Endodermal cell (in vitro differentiated cells): ENCODE measurements at regions not wholly inside any gene's neighbourhood (a gene's known extent, or its start where the extent isn't known, plus 50 kb on each side); places are given as distances from the start of the nearest gene placed in this dataset.

Experiments used
- DNase-seq: peaks from one replicate; pipeline ENCODE4 v3.0.0-alpha.2; 2017
- H3K27ac ChIP-seq: 2 replicates; pipeline ENCODE4 v1.5.1; 2013; ENCODE audit warnings: mild to moderate bottlenecking, low read depth, low read length, moderate library complexity
- H3K27me3 ChIP-seq: 2 replicates; pipeline ENCODE4 v1.6.1; 2013; ENCODE audit warnings: mild to moderate bottlenecking, low read length, moderate library complexity; ENCODE audit not compliant: insufficient read depth, control insufficient read depth, poor library complexity, severe bottlenecking
- H3K36me3 ChIP-seq: 2 replicates; pipeline ENCODE4 v1.7.0; 2013; ENCODE audit warnings: mild to moderate bottlenecking, low read length, moderate library complexity; ENCODE audit not compliant: control insufficient read depth, insufficient read depth
- H3K4me1 ChIP-seq: one replicate; pipeline ENCODE4 v1.7.0; 2013; ENCODE audit warnings: low read length; ENCODE audit not compliant: control insufficient read depth, insufficient read depth
- H3K4me3 ChIP-seq: 2 replicates; pipeline ENCODE4 v1.5.1; 2013; ENCODE audit warnings: mild to moderate bottlenecking, low read length, moderate library complexity
- H3K9ac ChIP-seq: 2 replicates; pipeline ENCODE4 v1.6.1; 2013; ENCODE audit warnings: mild to moderate bottlenecking, low read length, moderate library complexity; ENCODE audit not compliant: poor library complexity, severe bottlenecking; ENCODE audit errors: extremely low read depth
- H3K9me3 ChIP-seq: 2 replicates; pipeline ENCODE4 v1.6.1; 2013; ENCODE audit warnings: mild to moderate bottlenecking, low read length, moderate library complexity; ENCODE audit not compliant: control insufficient read depth
- H3K27ac Mint-ChIP-seq: 2 replicates; pipeline ENCODE4 v1.8.0; 2020; ENCODE audit warnings: mixed read lengths
- H3K27me3 Mint-ChIP-seq: 2 replicates; pipeline ENCODE4 v1.8.0; 2021; ENCODE audit warnings: mild to moderate bottlenecking, mixed read lengths; ENCODE audit not compliant: insufficient read depth
- H3K36me3 Mint-ChIP-seq: 2 replicates; pipeline ENCODE4 v1.8.0; 2020; ENCODE audit warnings: low read depth, mixed read lengths
- H3K4me1 Mint-ChIP-seq: 2 replicates; pipeline ENCODE4 v1.8.0; 2020; ENCODE audit warnings: mixed read lengths
- H3K4me3 Mint-ChIP-seq: 2 replicates; pipeline ENCODE4 v1.8.0; 2020; ENCODE audit warnings: mild to moderate bottlenecking, moderate library complexity, mixed read lengths
- H3K9me3 Mint-ChIP-seq: 2 replicates; pipeline ENCODE4 v1.8.0; 2020; ENCODE audit warnings: mild to moderate bottlenecking, mixed read lengths
- WGBS, 2 experiments: methylation state at CpG; one replicate each; pipeline versions ENCODE4 v1.1.5 to v1.1.7; 2013; ENCODE audit warnings: missing lambda C conversion rate in 2 of 2, mixed read lengths in 1 of 2; ENCODE audit not compliant: insufficient coverage in 1 of 2, insufficient read length in 1 of 2; 5-methylcytosine and 5-hydroxymethylcytosine counted together
- TF ChIP-seq, protein P1 (sequence below): fragments of 200-600 bp; sonication (generic); conservative IDR thresholded peaks from 2 replicates; pipeline ENCODE4 v1.5.0; 2021; ENCODE audit warnings: antibody characterized with exemption, mild to moderate bottlenecking

DNA sequence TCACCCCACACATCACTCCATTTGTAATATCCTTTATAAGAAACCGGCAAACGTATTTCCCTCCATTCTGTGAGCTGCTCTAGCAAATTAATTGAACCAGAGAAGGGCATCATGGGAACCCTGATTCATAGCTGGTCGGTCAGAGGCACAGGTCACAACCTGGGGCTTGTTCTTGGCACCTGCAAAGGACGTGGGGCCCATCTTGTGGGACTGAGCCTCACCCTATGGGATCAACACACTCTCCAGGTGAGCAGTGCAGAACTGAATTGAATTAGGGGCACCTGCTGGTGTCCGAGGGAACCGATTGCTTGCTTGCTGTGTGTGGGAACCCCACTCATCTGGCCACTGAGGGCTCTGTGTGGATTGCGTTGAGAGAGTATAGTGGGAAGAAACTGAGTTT, 145.3 kb downstream of the CTTN start:
- H3K4me3 Mint-ChIP-seq: no peak overlapping the region
- no peak for DNase-seq
- no peak overlapping the region for H3K27ac ChIP-seq
- no peaks in the 10 kb centered on the region for H3K36me3 ChIP-seq
- WGBS, 2 experiments: 87 to 89% methylated on average over 4 to 7 of the region's 7 CpGs
- peaks cover 12% of the 10 kb centered on the region for H3K4me1 Mint-ChIP-seq
- H3K4me1 ChIP-seq: no peaks in the 10 kb centered on the region
- no peak overlapping the region for H3K9ac ChIP-seq
- H3K27ac Mint-ChIP-seq: no peak overlapping the region
- no peak overlapping the region for H3K4me3 ChIP-seq
- H3K9me3 ChIP-seq: no peaks in the 10 kb centered on the region
- TF ChIP-seq, protein P1, sequence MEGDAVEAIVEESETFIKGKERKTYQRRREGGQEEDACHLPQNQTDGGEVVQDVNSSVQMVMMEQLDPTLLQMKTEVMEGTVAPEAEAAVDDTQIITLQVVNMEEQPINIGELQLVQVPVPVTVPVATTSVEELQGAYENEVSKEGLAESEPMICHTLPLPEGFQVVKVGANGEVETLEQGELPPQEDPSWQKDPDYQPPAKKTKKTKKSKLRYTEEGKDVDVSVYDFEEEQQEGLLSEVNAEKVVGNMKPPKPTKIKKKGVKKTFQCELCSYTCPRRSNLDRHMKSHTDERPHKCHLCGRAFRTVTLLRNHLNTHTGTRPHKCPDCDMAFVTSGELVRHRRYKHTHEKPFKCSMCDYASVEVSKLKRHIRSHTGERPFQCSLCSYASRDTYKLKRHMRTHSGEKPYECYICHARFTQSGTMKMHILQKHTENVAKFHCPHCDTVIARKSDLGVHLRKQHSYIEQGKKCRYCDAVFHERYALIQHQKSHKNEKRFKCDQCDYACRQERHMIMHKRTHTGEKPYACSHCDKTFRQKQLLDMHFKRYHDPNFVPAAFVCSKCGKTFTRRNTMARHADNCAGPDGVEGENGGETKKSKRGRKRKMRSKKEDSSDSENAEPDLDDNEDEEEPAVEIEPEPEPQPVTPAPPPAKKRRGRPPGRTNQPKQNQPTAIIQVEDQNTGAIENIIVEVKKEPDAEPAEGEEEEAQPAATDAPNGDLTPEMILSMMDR: no peak
- H3K27me3 Mint-ChIP-seq: no peaks in the 10 kb centered on the region
- H3K27me3 ChIP-seq: no peaks in the 10 kb centered on the region
- H3K9me3 Mint-ChIP-seq: no peaks in the 10 kb centered on the region
- no peaks in the 10 kb centered on the region for H3K36me3 Mint-ChIP-seq

DNA sequence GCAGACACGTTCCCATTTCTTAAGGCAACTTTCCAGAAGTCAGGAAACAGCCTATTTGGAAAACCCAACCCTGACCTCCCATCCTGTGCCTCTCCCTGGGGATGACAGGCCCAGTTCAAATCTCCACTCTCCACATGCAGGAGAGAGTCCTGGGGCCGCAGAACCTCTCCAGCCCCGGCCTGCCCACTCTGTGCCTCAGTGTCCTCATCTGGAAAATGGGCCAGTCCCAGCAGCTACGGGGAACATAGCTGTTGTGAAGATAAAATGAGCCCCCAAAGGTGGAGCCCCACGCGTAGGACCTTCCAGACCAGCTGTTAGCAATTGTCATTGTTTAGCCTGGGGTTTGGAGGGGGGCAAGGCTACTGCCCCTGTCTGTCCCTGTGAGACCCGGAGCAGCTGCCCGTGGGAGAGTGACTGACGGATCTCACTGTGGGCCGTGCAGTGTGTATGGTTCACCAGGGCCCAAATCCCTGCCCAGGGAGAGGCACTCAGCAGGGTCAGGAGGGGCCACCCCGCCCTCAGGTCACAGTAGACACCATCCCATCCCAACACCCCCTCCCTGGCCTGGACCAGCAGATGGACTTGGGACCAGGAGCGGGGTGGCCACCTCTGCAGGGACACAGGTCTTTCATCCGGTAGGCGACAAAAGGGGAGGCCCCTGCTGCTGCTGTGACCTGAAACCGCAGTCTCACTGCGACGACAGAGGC, 145.9 kb downstream of the CTTN start:
- Mint-ChIP-seq H3K4me3 (no peak overlapping the region), H3K27me3 (no peaks in the 10 kb centered on the region), H3K9me3 (no peaks in the 10 kb centered on the region), H3K36me3 (no peaks in the 10 kb centered on the region), H3K4me1 (peaks cover 12% of the 10 kb centered on the region), H3K27ac (no peak overlapping the region)
- no peaks in the 10 kb centered on the region for H3K9me3 ChIP-seq
- 85 to 93% methylated on average over 12 to 17 of the region's 17 CpGs for WGBS, 2 experiments
- no peaks in the 10 kb centered on the region for H3K36me3 ChIP-seq
- no peaks in the 10 kb centered on the region for H3K4me1 ChIP-seq
- no peaks in the 10 kb centered on the region for H3K27me3 ChIP-seq
- TF ChIP-seq, protein P1: no peak
- no peak overlapping the region for H3K9ac ChIP-seq
- no peak for DNase-seq
- H3K4me3 ChIP-seq: no peak overlapping the region
- H3K27ac ChIP-seq: peak overlapping the region; percentile 97

DNA sequence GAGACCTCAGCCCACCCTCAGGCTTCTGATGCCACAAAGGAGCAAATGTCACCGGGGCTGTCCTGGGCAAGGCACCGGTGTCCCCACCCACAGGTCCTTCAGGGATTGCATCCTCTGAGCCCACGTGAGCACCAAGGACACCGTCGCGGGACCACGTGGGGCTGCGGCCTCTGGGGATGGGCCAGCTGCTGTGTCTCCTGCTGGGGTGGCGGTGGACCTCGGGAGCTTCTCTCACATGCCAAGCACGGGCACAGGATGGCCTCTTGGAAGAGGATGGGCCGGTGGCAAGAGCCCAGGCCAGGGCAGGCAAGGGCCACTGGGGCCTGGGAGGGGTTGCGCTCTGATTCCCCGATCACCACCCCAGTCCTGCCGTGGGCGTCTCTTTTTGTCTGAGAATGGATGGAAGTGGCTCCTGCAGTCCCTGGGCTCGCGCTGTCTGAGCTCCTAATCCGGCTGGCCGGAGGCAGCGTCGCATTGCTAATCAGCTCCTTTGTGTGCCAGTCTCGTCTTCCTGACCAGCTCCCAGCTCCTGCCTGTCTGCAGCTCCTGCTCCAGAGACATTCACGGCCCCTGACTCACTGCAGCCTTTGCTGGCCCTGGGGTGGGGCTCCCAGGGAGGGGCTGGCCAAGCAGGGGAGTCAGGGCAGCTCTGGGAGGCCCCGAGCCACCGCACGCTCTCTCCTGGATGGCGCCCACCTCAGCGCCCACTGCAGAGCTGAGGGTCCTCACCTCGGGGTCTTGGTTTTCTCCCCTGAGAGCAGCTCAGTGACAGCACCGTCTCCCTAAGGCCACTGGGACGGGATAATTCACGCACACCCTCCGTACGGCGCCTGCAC, 146.7 kb downstream of the CTTN start:
- no peaks in the 10 kb centered on the region for H3K4me1 ChIP-seq
- H3K36me3 ChIP-seq: no peaks in the 10 kb centered on the region
- H3K27me3 ChIP-seq: no peaks in the 10 kb centered on the region
- Mint-ChIP-seq H3K4me1 (peaks cover 12% of the 10 kb centered on the region), H3K27ac (no peak overlapping the region), H3K9me3 (no peaks in the 10 kb centered on the region), H3K27me3 (no peaks in the 10 kb centered on the region), H3K4me3 (no peak overlapping the region), H3K36me3 (no peaks in the 10 kb centered on the region)
- no peak overlapping the region for H3K9ac ChIP-seq
- TF ChIP-seq, protein P1: no peak
- peak overlapping the region; percentile 97 for H3K27ac ChIP-seq
- DNase-seq: peak; percentile 66
- no peak overlapping the region for H3K4me3 ChIP-seq
- H3K9me3 ChIP-seq: no peaks in the 10 kb centered on the region
- WGBS, 2 experiments: 77 to 85% methylated on average over 29 to 36 of the region's 36 CpGs
